H4 (cell line): ENCODE measurements at regions not wholly inside any gene's neighbourhood (a gene's known extent, or its start where the extent isn't known, plus 50 kb on each side); places are given as distances from the start of the nearest gene placed in this dataset.
"Not testable (repeated sequence)": the region's sequence is repeated elsewhere in the genome, so short reads cannot be mapped to it uniquely, and the experiment has no call there.

Experiments
- DNase-seq: peaks from one replicate; pipeline ENCODE4 v3.0.0-alpha.2; 2015; ENCODE audit warnings: low spot score

DNA sequence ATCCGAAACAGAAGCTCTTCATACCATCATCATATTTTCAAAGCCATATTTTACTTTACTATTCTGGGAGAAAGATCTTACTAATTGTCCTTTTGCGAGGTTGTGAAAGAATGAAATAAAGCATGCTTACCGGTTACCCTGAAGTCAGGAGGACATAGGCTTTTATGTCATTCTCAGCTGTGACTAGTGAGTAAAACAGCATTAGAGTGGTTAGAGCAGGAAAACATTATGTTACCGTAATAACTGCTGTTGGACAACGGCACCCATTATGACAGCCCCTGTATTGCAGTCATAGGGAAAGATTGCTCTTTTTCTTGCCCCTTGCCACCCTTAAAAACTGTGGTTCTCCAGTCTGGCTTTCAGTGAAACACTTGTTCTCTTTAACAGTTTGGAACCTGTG lies 1035.7 kb downstream of the ZPLD1 start:
- no peak for DNase-seq

DNA sequence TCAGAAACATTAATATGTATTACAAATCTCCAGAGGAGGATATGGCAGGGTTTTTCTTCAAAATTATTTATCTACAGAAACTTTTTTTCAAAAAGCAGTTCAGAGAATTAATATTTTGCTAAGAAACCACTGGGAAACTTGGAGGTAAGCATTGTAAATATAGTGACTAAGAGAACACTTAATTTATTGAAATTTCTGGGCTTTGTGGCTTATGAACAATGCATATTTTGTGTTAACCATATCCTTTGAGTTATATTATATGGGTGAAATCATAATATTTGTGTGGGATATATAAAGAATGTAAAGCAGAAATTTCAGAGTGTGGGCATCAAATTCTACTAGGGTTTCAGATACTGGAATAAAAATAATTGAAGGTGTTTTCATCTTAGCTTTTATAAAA lies 1059.2 kb downstream of the ZPLD1 start:
- DNase-seq = no peak

GRCh38 chr3:103494512-103494911 lies 1059.7 kb downstream of the ZPLD1 start:
- no peak for DNase-seq

DNA sequence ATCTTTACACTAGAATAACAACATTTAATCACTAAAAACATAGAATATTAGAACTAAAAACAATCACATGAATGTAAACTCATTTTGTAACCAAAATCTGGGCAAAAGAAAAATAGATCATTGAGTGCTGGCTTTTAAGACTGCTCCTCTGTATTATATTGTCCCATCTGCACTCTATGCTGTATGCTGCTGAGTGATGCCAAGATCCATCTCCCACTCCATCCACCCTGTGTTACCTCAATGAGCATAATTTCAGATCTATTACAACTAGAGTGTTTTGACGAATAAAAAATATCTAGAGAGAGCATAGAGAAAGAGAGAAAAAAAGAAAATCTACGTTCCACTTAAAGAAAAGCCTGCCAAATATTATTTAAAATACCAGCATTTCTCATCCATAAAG lies 1060.4 kb downstream of the ZPLD1 start:
- no peak for DNase-seq

DNA sequence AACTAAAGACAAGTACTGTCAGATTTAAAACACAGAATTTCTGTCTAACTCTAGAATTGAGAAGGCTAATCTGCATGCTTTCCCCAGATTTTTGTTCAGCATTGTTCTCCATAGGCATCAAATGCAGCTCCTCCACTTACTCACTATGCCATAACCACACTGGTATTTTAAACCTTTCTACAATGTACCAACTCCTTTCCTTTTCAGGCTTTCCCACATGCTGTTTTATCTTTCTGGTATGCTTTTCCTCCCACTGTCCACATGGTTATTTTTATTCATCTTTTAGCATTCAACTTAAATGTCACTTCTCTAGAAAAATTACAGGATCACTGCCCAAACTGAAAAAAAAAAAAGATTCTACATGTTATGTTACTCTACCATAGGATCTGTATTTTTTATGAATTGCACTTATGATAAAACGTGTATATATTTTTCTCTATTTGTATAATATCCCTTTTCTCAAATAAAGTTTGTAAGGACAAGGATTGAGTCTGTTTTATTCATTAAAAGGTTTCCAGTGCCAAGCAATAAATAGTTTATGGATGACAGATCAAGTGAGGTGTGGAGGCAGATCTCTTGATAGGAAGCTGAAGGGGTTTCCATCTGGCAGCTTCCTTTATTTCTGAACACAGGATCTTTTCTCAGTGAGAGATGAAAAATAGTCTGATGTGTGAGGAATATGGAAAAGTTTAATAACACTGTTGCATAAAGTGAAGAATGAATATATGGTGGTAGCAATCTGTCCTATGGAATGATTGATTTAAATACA lies 1064.5 kb downstream of the ZPLD1 start:
- DNase-seq = no peak

DNA sequence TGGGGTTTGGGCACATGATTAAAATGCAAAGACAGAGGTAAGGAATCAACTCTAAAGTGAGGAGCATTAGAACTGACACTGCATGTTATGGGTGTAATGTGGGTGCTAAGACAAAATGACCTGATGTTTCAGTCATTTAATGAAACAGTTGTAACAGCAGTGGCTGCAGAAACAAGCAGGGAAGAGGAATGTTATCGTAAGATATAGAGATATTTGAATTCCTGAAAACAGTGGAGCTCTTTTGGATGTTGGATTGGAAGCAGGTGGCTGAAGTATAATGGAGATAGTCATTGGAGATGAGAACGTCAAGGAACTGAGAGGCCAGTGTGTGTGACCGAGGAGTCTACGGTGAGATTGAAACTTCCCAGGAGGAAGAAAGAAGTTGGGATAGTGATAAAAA lies 1065.2 kb downstream of the ZPLD1 start:
- no peak for DNase-seq

GRCh38 chr3:103510760-103511159 lies 1075.9 kb downstream of the ZPLD1 start:
- no peak for DNase-seq

- DNase-seq = no peak
These were observed 1077.1 kb downstream of the ZPLD1 start for GRCh38 chr3:103511891-103512290.

DNA sequence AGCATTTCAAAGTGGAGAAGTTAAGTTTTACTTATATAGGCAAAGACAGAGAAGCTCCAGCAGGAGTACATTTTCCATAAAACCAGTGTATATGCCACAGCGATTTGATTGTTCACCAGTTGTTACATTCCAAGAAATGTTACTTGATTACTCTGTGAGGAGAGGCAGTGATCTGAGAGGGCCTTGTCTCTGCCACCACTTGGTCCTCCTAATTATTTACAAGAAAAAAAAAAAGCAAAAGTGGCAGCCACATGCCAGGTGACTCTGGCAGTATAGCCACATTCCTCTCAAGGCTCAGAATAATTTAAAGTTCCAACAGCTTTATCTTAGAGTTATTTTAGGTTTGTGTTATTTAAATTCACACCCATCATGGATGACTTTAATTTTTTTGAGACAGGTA lies 1077.8 kb downstream of the ZPLD1 start:
- no peak for DNase-seq

DNA sequence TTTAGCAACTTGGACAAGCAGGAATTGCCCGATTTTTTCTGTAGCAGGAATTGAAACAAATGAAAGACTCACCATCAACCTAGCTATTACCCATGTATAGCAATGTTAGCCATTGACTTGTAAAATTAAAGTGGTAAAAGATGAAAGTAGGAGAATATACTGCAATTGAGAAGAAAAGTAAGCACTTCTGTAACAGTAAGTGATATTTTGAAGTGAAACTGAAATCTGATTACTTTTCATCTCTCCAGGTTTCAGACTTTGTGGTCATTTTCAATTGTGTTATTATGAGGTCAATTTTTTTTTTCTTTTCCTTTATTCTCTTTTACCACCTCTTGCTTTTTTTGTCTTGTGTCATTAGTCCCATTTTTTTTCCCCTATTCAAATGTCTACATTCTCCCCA lies 1078.2 kb downstream of the ZPLD1 start:
- no peak for DNase-seq

- DNase-seq = no peak
These were observed 1080.3 kb downstream of the ZPLD1 start for GRCh38 chr3:103515116-103515515.

GRCh38 chr3:103516950-103517349 lies 1082.1 kb downstream of the ZPLD1 start:
- no peak for DNase-seq

GRCh38 chr3:103531327-103531726 lies 1096.5 kb downstream of the ZPLD1 start:
- not testable (repeated sequence) for DNase-seq

GRCh38 chr3:103532986-103533385 lies 1098.2 kb downstream of the ZPLD1 start:
- no peak for DNase-seq

DNA sequence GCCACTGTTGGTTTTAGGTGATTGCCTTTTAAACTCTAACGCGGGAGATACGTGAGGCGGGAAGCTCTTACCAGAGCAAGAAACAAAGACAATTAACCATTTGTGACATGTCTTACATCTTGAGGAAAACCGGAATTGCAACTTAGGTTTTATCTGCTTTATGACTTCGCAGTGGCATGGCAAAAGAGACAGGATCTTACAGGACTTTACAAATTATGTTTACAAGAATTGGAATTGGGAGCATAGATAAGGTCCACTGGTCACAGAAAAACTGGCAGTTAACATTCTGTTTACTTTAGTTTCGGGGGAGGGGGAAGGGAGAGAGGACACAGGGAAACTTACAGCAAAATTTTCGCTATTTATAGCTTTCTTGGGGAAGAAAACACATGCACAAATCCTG lies 1119.6 kb downstream of the ZPLD1 start:
- DNase-seq = no peak

- DNase-seq = not testable (repeated sequence)
These were observed 1129.3 kb downstream of the ZPLD1 start for GRCh38 chr3:103564116-103564515.

- no peak for DNase-seq
These were observed 1151.0 kb downstream of the ZPLD1 start for GRCh38 chr3:103585809-103586208.

- no peak for DNase-seq
These were observed 1155.0 kb downstream of the ZPLD1 start for GRCh38 chr3:103589770-103590169.

GRCh38 chr3:103600844-103601243 lies 1166.0 kb downstream of the ZPLD1 start:
- DNase-seq = no peak

DNA sequence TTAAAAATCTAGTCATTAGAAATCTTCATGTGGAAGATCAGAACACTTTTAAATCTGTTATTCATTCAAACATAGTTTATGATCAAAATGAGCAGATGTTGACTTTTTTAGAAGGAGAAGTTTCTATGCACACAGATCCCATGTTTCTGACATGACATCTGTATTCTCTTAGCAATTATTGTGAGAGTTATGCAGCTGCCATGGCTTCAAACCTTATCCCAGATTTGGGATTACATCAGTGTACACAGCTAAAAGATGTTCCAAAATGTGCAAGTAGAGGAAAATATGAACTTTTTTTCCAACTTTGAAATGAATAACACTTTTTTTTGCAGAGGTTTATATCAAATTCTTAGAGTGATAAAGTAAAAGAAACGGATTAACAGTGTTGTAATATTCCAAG lies 1166.9 kb downstream of the ZPLD1 start:
- DNase-seq = no peak

GRCh38 chr3:103609472-103609871 lies 1174.7 kb downstream of the ZPLD1 start:
- DNase-seq = no peak

DNA sequence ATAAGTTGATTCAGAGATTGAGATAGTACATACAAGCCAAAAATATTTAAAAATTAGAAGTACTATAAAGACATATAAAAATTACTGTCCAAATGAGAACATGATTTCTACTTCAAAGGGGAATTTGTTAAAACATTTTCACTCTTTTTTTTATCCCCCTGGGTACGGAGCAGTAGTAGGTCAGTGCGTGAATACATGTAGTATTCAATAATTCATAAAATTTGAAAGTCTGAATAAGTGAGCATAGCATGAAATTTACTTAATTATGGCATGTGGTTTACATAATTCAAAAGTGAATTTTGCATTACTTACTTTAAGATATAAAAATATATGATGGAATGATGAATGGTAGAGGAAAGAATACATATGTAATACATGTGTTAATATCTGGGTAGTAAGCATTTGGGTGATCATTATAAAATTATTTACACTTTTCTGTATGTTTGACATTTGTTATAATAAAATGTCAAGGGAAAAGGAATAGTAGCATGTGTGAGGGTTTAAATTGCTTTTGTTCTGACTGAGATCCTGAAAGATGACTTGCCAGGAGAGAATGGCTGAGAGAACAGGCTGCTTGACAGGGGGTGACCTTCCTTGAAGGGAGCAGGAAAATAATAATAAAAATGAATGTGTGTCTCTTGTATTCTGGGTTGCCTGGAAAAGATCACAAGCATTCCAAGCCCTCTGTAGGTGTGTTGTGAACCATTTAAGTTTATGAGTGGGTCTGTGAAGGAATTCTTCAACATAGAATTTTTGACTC lies 1178.8 kb downstream of the ZPLD1 start:
- no peak for DNase-seq

DNA sequence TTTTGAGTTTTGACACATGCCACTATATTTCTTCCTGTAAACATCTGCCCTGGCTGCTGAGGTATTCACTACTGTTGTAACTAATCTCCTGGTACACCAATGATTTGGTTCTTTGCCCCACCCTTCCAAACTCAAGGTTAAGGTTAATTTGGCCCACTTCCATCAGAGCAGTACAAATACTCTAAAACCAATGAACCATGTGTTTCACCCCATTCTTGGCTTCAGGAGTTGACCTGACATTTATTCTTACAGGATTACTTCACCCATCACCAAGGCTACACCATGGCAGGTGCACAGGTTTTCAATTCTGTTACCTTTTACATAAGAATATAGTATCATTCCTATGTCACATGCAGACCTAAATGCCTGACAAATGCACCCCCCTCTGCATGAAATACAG lies 1179.9 kb downstream of the ZPLD1 start:
- no peak for DNase-seq
